ENCODE measurements at regions not wholly inside any gene's neighbourhood (a gene's known extent, or its start where the extent isn't known, plus 50 kb on each side); places are given as distances from the start of the nearest gene placed in this dataset.

DNA sequence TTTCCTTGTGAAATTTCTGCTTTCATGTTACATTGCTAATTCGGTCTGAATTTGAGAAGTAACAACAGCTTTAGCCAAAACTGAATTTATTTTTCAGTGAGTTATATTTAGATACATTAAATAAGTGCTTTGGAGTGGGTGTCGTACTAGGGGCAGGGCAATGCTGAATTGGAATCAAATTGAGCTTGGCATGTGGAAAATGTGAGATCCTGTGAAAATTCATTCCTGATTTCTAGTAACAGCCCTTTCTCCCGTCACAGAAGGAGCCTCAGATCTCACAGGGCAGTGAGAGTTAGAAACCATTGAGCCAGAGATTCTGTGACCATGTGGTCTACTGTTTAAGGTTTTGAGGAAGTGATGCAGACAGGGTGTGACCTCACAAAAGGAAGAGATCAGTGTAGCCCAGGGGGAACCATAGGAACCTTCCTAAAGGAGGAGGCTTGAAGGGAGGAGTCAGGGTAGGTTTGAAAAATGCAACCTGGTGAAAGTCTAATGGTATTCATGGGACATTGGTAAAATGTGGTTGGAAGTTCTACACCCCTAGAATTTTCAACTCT, 1136.8 kb downstream of the AACS start:
- no peak for TF ChIP-seq CTCF (conservative IDR thresholded peaks at IDR 0.05; ENCODE audit: low read depth, low read length)
- no peak for TF ChIP-seq EZH2 (IDR thresholded peaks at IDR 0.05; ENCODE audit: low read length, unreplicated experiment)
- TF ChIP-seq EZH2phosphoT487 (IDR thresholded peaks at IDR 0.05; ENCODE audit: borderline replicate concordance, low read length), result no peak

Measured in PC-3 (cell line).